ENCODE measurements at regions not wholly inside any gene's neighbourhood (a gene's known extent, or its start where the extent isn't known, plus 50 kb on each side); places are given as distances from the start of the nearest gene placed in this dataset.

DNA sequence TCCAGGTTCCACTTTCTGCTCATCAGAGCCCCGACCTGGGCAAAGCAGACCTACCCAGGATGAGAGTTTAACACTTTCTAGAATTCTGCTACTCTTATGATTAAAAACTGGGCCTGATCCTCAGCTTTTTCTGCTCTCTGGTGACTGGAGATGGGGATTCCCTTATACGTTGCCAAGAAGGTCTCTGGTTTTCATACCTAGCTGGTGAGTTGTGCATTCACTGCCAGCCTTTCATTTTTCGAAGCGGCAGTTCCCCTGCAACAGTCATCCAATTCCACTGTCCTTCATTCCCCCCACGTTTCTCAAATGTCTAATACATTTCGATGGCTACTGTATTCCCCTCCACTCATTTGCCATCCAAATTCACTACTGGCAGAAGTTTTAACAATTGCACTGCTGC is 135.3 kb downstream of the ADSS2 start:
- TF ChIP-seq, protein P1, sequence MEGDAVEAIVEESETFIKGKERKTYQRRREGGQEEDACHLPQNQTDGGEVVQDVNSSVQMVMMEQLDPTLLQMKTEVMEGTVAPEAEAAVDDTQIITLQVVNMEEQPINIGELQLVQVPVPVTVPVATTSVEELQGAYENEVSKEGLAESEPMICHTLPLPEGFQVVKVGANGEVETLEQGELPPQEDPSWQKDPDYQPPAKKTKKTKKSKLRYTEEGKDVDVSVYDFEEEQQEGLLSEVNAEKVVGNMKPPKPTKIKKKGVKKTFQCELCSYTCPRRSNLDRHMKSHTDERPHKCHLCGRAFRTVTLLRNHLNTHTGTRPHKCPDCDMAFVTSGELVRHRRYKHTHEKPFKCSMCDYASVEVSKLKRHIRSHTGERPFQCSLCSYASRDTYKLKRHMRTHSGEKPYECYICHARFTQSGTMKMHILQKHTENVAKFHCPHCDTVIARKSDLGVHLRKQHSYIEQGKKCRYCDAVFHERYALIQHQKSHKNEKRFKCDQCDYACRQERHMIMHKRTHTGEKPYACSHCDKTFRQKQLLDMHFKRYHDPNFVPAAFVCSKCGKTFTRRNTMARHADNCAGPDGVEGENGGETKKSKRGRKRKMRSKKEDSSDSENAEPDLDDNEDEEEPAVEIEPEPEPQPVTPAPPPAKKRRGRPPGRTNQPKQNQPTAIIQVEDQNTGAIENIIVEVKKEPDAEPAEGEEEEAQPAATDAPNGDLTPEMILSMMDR (conservative IDR thresholded peaks at IDR 0.05 in 1 of 2, IDR thresholded peaks at IDR 0.05 in 1 of 2; ENCODE audit: extremely low read depth in 1 of 2, insufficient read depth in 1 of 2, low read depth in 1 of 2, low read length in 2 of 2) = no peak
- TF ChIP-seq EZH2 (IDR thresholded peaks at IDR 0.05; ENCODE audit: borderline replicate concordance, low read length) = no peak

All from mammary epithelial cell (primary cell).